SK-N-MC (cell line): ENCODE measurements at regions not wholly inside any gene's neighbourhood (a gene's known extent, or its start where the extent isn't known, plus 50 kb on each side); places are given as distances from the start of the nearest gene placed in this dataset.

Experiments used
- EZH2 ChIP-seq: fragments of 200-600 bp; sonication (generic); IDR thresholded peaks from one replicate; pipeline ENCODE4 v1.6.1; 2017; ENCODE audit warnings: antibody characterized with exemption
- FOXP2 ChIP-seq: optimal IDR thresholded peaks from 2 replicates; pipeline ENCODE3; 2011; ENCODE audit warnings: mild to moderate bottlenecking, moderate library complexity; ENCODE audit not compliant: insufficient read depth; ENCODE audit errors: extremely low read length, control extremely low read depth
- POLR2AphosphoS5 ChIP-seq: IDR thresholded peaks from 2 replicates; pipeline ENCODE4 v1.6.1; 2012; ENCODE audit warnings: mild to moderate bottlenecking, low read depth, low read length, borderline replicate concordance

GRCh38 chr7:113321201-113321600 is 202.8 kb upstream of the SMIM30 start:
- no peak for TF ChIP-seq POLR2AphosphoS5
- no peak for TF ChIP-seq EZH2
- no peak for TF ChIP-seq FOXP2
